NCI-H446 treated with DMSO at 0.1 percent for 48 hours (cell line): ENCODE measurements at regions not wholly inside any gene's neighbourhood (a gene's known extent, or its start where the extent isn't known, plus 50 kb on each side); places are given as distances from the start of the nearest gene placed in this dataset.
"Not testable (repeated sequence)": the region's sequence is repeated elsewhere in the genome, so short reads cannot be mapped to it uniquely, and the experiment has no call there.

Experiments used
- DNase-seq: peaks from one replicate; lab custom pipeline; 2025; lab: John Stamatoyannopoulos, UW

DNA sequence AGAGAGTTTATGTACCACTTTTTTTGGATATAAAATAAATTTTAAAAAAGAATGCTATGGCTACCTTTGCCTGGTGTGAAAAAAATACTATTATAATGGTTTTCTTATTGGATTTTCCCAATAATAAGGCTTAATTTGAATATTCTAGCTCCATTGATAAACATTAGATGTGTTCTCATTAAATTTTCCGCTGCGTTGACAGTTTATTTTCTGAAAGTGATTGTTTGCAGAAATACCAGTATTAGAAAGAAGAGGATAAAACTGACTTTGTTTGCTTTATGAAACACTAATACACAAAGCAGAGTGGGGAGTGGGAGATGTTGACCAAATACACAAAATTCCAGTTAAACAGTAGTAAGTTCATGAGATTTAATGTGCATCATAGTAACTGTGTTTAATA lies 433.3 kb upstream of the TMEFF2 start:
- DNase-seq, result no peak

DNA sequence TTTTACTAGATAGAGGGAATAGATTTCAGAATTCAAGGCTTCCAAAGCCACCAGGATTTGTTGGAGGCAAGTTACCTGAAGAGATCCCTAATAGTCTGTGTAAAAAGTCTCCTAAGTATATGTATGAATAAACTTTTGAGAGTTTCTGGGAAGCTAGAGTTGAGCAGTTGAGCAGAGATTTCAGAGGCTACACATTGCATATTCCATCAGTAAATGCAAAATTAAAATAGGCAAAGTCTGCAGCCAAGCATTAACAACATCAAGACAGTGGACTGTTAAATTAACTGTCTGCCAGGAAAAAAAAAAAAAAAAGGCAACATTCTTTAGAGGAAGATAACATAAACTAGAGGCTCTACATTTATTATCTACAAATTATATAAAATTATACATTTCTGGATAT lies 420.4 kb upstream of the TMEFF2 start:
- DNase-seq, result no peak

DNA sequence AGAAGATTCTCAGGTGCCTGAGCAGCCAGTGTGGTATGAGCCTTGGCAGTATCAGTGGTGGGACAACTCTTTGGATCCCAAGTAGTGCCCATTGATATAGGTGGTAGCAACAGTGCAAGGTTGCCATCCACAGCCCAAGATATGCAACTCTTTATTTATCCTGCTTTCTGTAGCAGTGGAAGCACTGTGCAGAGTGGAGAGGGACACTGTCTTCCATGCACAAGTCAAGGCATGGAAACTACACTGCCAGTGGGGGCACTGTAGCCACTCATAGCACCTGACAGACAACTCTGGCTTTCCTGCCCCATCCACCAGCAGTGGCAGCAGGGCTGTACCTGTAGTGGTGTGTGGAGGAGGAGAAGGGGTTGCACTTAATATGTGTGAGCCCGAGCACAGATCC lies 409.6 kb upstream of the TMEFF2 start:
- no peak for DNase-seq

DNA sequence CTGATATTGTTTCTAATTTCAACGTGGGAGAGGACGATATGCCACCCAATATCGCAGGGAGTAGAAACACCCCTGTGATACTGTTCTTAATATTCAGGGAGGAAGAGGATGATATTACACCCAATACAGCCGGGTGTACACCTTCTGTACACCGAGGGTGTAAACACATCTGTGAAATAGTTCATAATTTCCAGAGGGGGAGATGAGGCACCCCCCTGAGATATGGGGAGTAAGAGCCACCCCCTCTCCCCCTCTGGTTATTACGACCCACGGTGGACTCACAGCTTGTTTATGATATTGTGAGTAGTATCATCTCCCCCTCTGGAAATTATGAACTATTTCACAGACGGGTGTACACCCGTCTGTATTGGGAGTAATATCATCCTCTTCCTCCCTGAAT lies 403.9 kb upstream of the TMEFF2 start:
- not testable (repeated sequence) for DNase-seq

DNA sequence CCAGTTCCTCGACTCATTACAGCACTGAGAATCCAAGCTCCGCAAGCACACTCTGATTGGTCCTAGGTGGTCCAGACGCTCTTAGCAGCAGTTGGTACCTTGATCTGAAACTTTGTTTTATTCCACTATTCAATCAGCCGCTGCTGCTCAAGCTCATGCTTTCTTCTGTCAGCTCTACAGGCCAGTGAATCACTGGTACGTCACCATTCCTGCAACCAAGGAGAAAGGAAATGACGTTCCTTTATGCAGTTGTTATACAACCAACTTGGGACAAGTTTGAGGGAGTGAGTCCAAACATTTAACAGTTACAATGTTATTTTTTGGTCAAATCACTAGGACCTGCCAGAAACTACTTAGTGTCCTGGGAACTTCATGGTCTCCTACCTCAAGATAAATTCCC lies 398.8 kb upstream of the TMEFF2 start:
- no peak for DNase-seq

DNA sequence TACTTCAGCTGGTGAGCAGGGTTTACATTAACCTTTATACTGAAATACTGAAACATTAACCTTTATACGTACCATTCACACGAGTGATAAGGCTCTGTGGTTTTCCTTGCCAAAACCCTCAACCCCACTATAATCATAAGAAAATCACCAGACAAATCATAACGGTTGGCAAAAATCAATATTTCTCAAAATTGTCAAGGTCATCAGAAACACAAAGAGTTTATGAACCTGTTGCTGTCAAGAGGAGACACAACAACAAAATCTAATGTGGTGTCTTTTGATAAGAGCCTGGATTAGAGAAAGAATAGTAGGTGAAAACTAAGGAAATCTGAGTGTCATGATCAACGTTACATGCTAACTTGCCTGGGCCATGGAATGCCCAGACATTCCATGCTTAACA lies 396.9 kb upstream of the TMEFF2 start:
- DNase-seq, result no peak

DNA sequence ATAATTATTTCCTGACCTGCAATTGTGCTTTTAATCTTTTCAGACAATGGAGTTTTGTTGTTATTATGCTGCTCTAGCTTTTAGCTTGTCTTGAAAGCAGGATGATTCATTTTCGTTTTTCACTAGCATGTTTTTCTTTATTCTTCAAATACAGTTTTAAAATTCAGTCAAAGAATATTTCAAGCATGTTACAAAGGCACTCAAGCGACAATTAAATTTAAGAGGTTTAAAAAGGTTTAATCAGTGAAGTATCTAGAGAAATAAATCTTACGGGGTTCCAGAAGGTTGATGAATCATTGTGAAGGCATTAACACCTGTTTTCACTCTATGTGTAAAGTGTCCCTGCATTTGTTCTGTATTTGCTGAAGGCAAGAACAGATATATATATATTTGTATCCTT lies 390.7 kb upstream of the TMEFF2 start:
- DNase-seq, result no peak

DNA sequence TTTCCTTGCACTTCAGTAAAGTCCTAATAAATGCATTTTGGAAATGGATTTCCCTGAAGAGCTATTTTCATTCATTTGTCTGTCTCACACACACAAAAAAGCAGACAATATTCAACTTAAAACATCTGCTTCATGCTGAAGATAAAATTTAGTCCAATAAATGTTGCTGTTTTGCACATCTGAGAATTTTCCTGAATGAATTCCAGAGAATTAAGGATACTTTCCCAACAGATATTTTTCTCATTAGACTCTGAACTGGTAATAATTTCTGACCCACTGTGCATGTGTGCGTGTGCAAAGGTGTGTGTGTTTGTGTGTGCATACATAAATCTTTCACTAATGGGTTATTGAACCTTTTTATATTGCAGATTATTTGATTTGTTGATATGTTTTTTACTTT lies 390.2 kb upstream of the TMEFF2 start:
- DNase-seq, result no peak

DNA sequence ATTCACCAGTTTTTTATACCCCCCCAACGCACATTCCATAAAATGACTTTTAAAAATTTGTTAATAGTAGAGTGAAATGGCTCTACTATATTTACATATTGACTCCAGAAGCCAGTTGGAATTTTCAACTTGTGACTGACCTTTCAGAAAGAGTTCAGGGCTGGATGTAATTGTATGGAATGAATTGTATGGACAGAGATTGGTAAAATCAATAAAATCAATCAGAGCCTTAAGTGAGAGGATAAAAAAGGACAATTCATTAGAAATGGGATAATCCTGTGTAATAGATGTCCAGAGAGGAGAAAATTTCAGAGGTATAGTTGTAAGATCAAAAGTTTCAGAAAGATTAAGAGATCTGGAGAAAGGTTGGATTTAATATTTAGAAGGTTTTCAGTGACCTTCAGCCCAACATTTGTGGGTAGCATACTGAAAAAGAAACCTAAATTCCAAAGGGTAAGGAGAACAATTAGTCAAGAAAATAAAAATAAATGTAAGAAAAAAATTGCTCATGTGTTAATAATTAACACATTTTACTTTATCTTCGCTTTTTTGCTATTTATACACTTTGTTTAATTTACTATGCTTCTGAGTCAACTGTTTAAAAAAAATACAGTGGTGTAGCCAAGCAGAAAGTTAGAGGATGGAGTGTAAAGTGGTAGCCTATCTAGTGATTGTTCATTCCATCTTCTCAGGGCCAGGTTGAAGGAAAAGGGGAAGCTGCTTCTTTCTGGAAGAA lies 385.4 kb upstream of the TMEFF2 start:
- DNase-seq, result no peak

DNA sequence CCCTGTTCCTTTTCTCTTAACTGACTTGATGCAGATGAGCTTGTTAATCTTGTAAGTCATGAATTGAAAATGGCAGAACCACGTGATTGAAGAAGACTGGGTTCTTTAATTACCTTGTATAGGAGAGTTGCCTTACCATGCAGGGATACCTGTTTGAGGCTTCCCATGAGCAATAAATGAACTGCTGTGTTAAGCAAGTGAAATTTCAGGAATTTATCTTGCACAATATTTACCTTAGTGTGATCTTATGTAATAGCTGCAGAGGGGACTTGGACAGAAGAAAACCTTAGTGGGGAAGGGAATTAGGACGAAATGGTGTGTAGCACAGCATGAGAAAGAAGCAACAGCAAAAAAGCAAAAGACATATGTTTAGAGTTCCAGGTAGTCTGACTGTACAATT lies 384.0 kb upstream of the TMEFF2 start:
- DNase-seq, result no peak

DNA sequence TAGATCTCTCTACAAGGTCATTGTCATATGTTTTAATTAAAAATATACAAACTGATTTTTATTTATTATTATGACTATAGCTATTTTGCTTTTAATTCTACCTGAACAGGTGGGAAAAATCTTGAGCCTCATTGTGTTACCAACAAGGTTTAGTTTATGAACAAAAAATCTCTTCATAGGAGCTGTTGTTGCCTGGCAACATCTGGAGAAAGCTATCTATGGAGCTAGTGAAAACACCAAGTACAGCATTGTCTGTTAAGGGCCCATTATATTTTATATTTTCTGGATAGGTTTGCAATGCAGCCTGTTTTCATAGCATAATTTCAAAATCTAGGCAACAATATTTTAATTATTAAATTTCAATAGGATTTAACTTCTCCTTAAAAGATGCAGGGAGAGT lies 383.0 kb upstream of the TMEFF2 start:
- DNase-seq, result no peak

DNA sequence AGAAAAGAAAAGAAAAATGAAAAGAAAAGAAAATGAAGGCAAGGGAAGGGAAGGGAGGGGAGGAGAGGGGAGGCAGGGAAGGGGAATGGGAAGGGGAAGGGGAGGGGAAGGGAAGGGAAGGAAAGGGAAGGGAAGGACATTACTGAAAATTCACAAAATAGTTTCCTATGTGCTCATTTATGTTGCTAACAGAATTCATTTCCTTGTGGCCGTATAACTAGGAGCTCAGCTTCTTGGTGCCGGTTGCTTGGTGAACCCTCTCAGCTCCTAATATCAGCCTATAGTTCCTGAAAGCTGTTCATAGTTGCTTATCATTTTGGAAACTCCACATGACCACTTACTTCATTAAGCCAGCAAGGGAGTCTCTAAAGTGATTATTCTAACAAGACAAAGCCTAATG lies 379.8 kb upstream of the TMEFF2 start:
- DNase-seq, result no peak

DNA sequence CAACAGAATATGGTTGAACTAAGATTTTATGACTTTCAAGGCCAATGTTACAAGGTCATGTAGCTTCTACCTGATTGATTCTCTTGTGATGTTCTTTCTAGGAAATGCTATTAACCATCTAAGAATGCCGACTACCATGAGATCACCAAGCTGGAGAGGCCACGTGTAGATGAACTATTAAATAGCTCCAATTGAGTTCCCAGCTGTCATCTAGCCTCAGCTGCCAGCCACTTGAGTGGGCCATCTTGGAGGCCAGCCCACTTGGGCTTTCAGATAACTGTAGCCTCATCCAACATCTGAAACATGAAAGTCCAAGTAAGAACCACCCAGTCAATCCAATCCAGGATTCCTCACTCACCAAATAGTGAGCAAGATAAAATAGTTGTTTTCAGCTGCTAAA lies 376.9 kb upstream of the TMEFF2 start:
- peak; percentile 78 for DNase-seq

DNA sequence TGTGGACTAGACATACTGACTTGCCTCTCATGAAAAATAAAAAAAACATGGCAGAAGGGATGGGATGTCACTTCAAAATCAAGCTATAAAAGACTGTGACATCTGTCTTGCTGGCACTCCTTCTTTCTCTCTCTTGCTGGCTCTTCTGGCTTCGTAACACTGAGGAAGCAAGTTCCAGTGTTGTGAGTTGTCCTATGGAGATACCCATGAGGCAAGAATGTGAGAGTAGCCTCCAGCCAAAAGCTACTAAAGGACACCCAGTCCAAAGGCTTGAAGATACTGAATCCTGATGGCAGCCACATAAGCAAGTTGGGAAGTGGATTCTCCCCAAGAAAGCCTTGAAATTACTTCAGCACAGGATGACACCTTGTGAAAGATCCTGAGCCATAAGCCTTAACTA lies 376.1 kb upstream of the TMEFF2 start:
- DNase-seq, result no peak

DNA sequence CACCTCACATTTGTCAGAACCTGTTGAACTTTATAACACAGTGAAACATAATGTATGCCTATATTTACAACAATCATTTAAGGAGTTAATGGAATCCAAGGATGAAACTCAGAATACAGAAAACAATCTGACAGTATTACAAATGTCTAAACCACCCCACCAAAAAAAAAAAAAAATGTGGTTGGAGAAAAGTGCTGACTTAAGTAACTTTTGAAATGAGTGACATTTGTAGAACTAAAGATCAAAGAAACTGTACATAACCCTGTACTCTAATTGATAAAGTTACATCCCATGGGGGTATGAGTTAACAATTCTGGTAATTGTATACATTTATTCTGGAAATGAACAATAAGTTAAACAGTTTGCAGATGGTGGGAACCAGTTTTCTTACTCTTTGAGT lies 372.1 kb upstream of the TMEFF2 start:
- DNase-seq, result no peak

DNA sequence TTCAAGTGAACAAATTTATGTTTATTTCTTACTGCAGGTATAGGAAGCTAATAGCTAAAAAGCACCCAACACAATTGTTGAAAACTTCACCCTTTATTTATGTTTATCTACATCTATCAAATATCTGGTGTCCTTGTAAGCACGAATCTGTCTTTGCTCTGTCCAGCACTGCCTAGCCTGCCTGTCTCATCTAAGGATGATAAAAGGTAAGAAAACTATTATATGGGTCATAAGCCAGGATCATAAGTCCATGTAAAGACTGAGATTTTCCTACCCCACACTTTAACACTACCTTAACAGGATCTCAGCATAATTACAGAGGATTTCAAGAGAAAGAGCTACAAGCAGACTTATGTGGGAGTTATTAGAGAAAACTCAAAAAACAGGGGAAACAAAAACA lies 365.6 kb upstream of the TMEFF2 start:
- no peak for DNase-seq

DNA sequence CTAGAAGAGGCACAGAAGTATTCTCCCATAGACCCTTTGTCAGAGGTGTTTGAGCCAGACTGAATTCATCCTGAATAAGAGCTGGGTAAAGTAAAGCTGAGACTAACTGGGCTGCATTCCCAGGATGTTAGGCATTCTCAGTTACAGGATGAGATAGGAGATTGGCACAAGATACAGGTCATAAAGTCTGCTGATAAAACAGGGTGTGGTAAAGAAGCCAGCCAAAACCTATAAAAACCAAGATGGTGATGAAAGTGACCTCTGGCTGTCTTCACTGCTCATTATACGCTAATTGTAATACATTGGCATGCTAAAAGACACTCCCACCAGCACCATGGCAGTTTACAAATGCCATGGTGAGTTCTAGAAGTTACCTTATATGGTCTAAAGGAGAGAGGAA lies 364.9 kb upstream of the TMEFF2 start:
- DNase-seq, result no peak

DNA sequence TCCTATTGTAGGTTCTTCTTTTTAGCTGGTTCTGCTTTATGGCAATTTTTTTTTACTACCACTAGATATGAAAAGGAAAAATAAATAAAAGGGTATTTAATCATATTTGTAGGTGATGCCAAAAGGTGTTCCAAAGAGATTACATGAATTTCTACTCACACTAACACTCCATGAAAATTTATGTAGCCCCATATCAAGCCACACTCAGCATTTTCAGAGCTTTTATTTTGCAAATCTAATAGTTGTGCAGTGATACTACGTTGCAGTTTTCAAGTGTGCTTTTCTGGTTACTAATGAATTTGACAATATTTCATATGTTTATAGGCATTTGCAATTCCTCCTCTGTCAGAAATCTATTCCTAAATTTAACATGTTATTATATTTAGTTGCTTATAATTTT lies 363.9 kb upstream of the TMEFF2 start:
- no peak for DNase-seq

DNA sequence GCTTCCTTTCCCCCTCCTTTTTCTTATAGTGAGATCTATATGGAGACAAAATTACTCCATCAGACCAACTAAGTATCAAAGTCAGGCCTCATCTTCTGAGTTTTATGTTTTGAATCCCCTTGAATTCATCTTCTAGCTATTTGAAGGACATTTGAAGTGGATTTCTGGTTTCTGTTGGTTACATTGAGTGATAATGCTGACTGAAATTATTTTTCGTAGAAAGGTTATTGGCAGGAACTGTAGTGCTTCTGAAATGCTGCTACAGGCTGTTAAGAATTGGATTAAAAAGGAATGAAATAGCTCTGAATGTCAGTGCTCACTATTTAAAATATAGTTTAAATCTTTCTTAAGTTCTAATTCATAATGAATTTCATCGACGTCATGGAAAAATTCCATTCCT lies 361.0 kb upstream of the TMEFF2 start:
- DNase-seq, result no peak

DNA sequence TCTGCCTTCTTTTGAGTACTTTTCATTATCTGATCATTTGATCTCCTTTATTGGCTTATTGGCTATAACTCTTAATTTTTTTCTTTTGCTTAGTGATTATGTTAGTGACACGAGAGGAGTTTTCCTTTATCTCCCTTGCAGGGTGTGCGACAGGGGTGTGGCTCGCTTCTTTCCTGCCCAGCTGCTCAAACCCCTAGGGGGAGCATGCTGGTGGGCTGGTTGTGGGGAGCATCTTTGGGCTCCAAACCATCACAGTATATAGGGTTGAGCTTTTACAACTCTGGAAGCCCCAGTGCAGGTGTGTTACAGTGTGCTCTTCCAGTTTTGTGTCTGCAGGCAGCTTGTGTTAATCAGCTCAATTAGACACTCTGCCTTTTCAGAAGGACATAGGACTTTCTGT lies 357.0 kb upstream of the TMEFF2 start:
- no peak for DNase-seq

DNA sequence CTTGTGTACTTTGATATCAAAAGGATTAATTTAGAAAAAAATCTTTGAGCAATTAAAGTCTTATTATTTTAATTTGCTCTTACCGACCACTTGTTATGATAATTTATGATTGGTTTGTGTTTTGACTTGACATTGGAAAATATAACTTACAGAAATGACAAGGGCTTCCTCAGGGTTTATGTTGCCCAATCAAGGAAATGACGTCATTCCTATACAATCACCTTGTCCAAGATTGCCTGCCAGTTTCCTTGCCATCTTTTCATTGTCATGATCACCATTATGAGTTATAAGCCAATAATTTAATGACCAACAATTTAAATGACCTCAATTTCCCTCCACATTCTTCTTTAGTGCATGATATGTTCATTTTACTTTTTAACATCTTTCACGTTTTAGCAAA lies 351.8 kb upstream of the TMEFF2 start:
- DNase-seq, result no peak

DNA sequence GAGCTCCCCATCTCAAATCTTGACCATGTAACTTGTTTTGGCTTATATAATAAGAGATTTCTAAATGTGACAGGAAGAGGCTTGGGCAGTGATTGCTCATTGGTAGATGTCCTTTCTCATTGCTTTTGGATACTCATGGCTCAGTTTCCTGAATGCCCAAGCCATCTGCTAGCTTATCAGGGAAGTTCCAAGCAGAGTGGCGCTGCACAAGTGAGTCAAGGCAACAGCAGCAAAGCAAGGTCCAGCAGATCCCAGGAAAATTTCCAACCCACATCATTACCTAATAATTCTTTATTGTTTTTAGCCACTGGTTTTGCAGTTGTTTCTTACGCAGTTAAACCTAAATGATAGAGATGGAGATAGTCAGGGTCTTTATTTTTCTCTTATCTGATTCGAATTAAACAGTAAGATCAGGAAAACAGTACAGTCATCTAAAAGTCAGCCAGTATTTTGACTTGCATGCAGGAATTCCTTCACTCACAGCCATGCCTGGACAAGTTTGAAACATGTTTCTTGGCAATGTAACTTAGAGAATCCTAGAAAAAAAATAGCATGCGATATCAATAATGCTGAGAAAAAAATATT lies 349.7 kb upstream of the TMEFF2 start:
- no peak for DNase-seq

DNA sequence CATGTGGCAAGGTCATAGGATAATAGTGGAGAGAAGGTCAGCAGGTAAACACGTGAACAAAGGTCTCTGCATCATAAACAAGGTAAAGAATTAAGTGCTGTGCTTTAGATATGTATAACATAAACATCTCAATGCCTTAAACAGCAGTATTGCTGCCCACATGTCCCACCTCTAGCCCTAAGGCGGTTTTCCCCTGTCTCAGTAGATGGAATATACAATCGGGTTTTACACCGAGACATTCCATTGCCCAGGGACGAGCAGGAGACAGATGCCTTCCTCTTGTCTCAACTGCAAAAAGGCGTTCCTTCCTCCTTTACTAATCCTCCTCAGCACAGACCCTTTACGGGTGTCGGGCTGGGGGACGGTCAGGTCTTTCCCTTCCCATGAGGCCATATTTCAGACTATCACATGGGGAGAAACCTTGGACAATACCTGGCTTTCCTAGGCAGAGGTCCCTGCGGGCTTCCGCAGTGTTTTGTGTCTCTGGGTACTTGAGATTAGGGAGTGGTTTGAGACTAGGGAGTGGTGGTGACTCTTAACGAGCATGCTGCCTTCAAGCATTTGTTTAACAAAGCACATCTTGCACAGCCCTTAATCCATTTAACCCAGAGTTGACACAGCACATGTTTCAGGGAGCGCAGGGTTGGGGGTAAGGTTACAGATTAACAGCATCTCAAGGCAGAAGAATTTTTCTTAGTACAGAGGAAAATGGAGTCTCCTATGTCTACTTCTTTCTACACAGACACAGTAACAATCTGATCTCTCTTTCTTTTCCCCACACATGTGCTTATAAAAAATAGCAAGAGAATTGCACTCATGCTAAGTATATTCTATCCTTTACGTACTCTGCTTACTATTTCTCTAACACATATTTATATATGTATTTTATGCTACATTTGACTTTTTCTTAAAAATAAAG lies 347.7 kb upstream of the TMEFF2 start:
- DNase-seq, result not testable (repeated sequence)
